Fibroblast of skin of back (primary cell): ENCODE measurements at regions not wholly inside any gene's neighbourhood (a gene's known extent, or its start where the extent isn't known, plus 50 kb on each side); places are given as distances from the start of the nearest gene placed in this dataset.
A peak's percentile ranks its signal among the peaks of the same experiment; 100 is the strongest.
"Not testable (repeated sequence)": the region's sequence is repeated elsewhere in the genome, so short reads cannot be mapped to it uniquely, and the experiment has no call there.

Source experiments
- DNase-seq: peaks from one replicate; pipeline ENCODE4 v3.0.0-alpha.2; 2013

- peak; percentile 72 for DNase-seq
Observed at GRCh38 chr2:40579247-40579646, 127.4 kb upstream of the SLC8A1 start.

- peak; percentile 84 for DNase-seq
Observed at GRCh38 chr2:40584432-40584831, 132.5 kb upstream of the SLC8A1 start.

- DNase-seq: no peak
Observed at GRCh38 chr2:40591774-40592173, 139.9 kb upstream of the SLC8A1 start.

GRCh38 chr2:40592218-40592617 lies 140.3 kb upstream of the SLC8A1 start:
- no peak for DNase-seq

- peak; percentile 31 for DNase-seq
Observed at GRCh38 chr2:40606862-40607261, 155.0 kb upstream of the SLC8A1 start.

GRCh38 chr2:40611196-40611595 lies 159.3 kb upstream of the SLC8A1 start:
- no peak for DNase-seq

GRCh38 chr2:40625849-40626248 lies 174.0 kb upstream of the SLC8A1 start:
- DNase-seq: peak; percentile 72

GRCh38 chr2:40628556-40628955 lies 176.7 kb upstream of the SLC8A1 start:
- no peak for DNase-seq

GRCh38 chr2:40629768-40630434 lies 178.0 kb upstream of the SLC8A1 start:
- DNase-seq: no peak

- DNase-seq: no peak
Observed at GRCh38 chr2:40639320-40639719, 187.4 kb upstream of the SLC8A1 start.

- DNase-seq: no peak
Observed at GRCh38 chr2:40642237-40642636, 190.3 kb upstream of the SLC8A1 start.

- no peak for DNase-seq
Observed at GRCh38 chr2:40642726-40643125, 190.8 kb upstream of the SLC8A1 start.

- no peak for DNase-seq
Observed at GRCh38 chr2:40646642-40647041, 194.8 kb upstream of the SLC8A1 start.

GRCh38 chr2:40652155-40652554 lies 200.3 kb upstream of the SLC8A1 start:
- DNase-seq: no peak

- peak; percentile 28 for DNase-seq
Observed at GRCh38 chr2:40653829-40654228, 201.9 kb upstream of the SLC8A1 start.

GRCh38 chr2:40654346-40654745 lies 202.5 kb upstream of the SLC8A1 start:
- DNase-seq: no peak

- peak; percentile 49 for DNase-seq
Observed at GRCh38 chr2:40658941-40659340, 207.1 kb upstream of the SLC8A1 start.

GRCh38 chr2:40665493-40666232 lies 213.8 kb upstream of the SLC8A1 start:
- DNase-seq: no peak

- peak; percentile 4 for DNase-seq
Observed at GRCh38 chr2:40666398-40666797, 214.5 kb upstream of the SLC8A1 start.

GRCh38 chr2:40668425-40668824 lies 216.5 kb upstream of the SLC8A1 start:
- DNase-seq: no peak

GRCh38 chr2:40676134-40676790 lies 224.4 kb upstream of the SLC8A1 start:
- not testable (repeated sequence) for DNase-seq

GRCh38 chr2:40680547-40680946 lies 228.7 kb upstream of the SLC8A1 start:
- no peak for DNase-seq

GRCh38 chr2:40690036-40690435 lies 238.1 kb upstream of the SLC8A1 start:
- DNase-seq: no peak

GRCh38 chr2:40690525-40690924 lies 238.6 kb upstream of the SLC8A1 start:
- DNase-seq: no peak
